Rectal smooth muscle tissue (tissue), 1 donor: ENCODE measurements at regions not wholly inside any gene's neighbourhood (a gene's known extent, or its start where the extent isn't known, plus 50 kb on each side); places are given as distances from the start of the nearest gene placed in this dataset.
A peak's percentile ranks its signal among the peaks of the same experiment; 100 is the strongest.

Experiments
- H3K27ac ChIP-seq: one replicate; pipeline ENCODE4 v1.7.0; 2013; ENCODE audit warnings: low read depth, low read length, inconsistent platforms
- H3K27me3 ChIP-seq: one replicate; pipeline ENCODE4 v1.7.0; 2013; ENCODE audit warnings: low read length; ENCODE audit not compliant: control insufficient read depth, insufficient read depth
- H3K36me3 ChIP-seq: one replicate; pipeline ENCODE4 v1.7.0; 2013; ENCODE audit warnings: low read length; ENCODE audit not compliant: control insufficient read depth, insufficient read depth
- H3K4me1 ChIP-seq: one replicate; pipeline ENCODE4 v1.7.0; 2013; ENCODE audit warnings: low read length; ENCODE audit not compliant: control insufficient read depth, insufficient read depth
- H3K4me3 ChIP-seq: one replicate; pipeline ENCODE4 v1.7.0; 2013; ENCODE audit warnings: low read length
- H3K9ac ChIP-seq: one replicate; pipeline ENCODE4 v1.7.0; 2013; ENCODE audit warnings: low read length

- H3K36me3 ChIP-seq = no peaks in the 10 kb centered on the region
- no peaks in the 10 kb centered on the region for H3K27me3 ChIP-seq
- no peak overlapping the region for H3K4me3 ChIP-seq
- H3K4me1 ChIP-seq = peaks cover 10% of the 10 kb centered on the region
- H3K9ac ChIP-seq = no peak overlapping the region
- H3K27ac ChIP-seq = no peak overlapping the region
Observed at GRCh38 chr1:212231372-212231771, 53.8 kb upstream of the PPP2R5A start.

GRCh38 chr1:212232090-212232489 lies 53.1 kb upstream of the PPP2R5A start:
- Histone ChIP-seq H3K36me3 (no peaks in the 10 kb centered on the region), H3K27me3 (no peaks in the 10 kb centered on the region), H3K4me1 (peaks cover 10% of the 10 kb centered on the region), H3K4me3 (no peak overlapping the region), H3K9ac (no peak overlapping the region), H3K27ac (no peak overlapping the region)

GRCh38 chr1:212233321-212233720 lies 51.9 kb upstream of the PPP2R5A start:
- H3K9ac ChIP-seq = no peak overlapping the region
- no peak overlapping the region for H3K27ac ChIP-seq
- no peaks in the 10 kb centered on the region for H3K27me3 ChIP-seq
- H3K4me3 ChIP-seq = no peak overlapping the region
- no peaks in the 10 kb centered on the region for H3K36me3 ChIP-seq
- peaks cover 10% of the 10 kb centered on the region for H3K4me1 ChIP-seq

- Histone ChIP-seq H3K27ac (peak overlapping the region; percentile 57), H3K36me3 (no peaks in the 10 kb centered on the region), H3K9ac (no peak overlapping the region), H3K4me1 (peaks cover 14% of the 10 kb centered on the region), H3K27me3 (no peaks in the 10 kb centered on the region), H3K4me3 (no peak overlapping the region)
Observed at GRCh38 chr1:212234431-212235395, 50.5 kb upstream of the PPP2R5A start.
